Type B pancreatic cell (in vitro differentiated cells): ENCODE measurements at regions not wholly inside any gene's neighbourhood (a gene's known extent, or its start where the extent isn't known, plus 50 kb on each side); places are given as distances from the start of the nearest gene placed in this dataset.

Source experiments
- DNase-seq: peaks from one replicate; pipeline ENCODE4 v3.0.0; 2021; ENCODE audit warnings: mixed read lengths; ENCODE audit not compliant: unreplicated experiment; ENCODE audit errors: extremely low spot score
- H3K27ac Mint-ChIP-seq: 2 replicates; pipeline ENCODE4 v1.8.0; 2021; ENCODE audit warnings: mild to moderate bottlenecking, mixed read lengths
- H3K27me3 Mint-ChIP-seq: 2 replicates; pipeline ENCODE4 v1.8.0; 2021; ENCODE audit warnings: mixed read lengths
- H3K36me3 Mint-ChIP-seq: 2 replicates; pipeline ENCODE4 v1.8.0; 2021; ENCODE audit warnings: mixed read lengths
- H3K4me1 Mint-ChIP-seq: one replicate; pipeline ENCODE4 v1.8.0; 2021; ENCODE audit warnings: mixed read lengths; ENCODE audit not compliant: unreplicated experiment
- H3K4me3 Mint-ChIP-seq: 2 replicates; pipeline ENCODE4 v1.8.0; 2021; ENCODE audit warnings: mild to moderate bottlenecking, mixed read lengths
- H3K9me3 Mint-ChIP-seq: 2 replicates; pipeline ENCODE4 v1.8.0; 2021; ENCODE audit warnings: mixed read lengths
- TF ChIP-seq, protein P1 (sequence below): fragments of 200-600 bp; sonication (generic); conservative IDR thresholded peaks from 2 replicates; pipeline ENCODE4 v1.5.0; 2021; ENCODE audit warnings: antibody characterized with exemption, mild to moderate bottlenecking

- Mint-ChIP-seq H3K36me3 (no peaks in the 10 kb centered on the region), H3K27me3 (no peaks in the 10 kb centered on the region), H3K4me3 (no peak overlapping the region), H3K4me1 (no peaks in the 10 kb centered on the region), H3K27ac (no peak overlapping the region), H3K9me3 (no peaks in the 10 kb centered on the region)
- no peak for DNase-seq
- TF ChIP-seq, protein P1, sequence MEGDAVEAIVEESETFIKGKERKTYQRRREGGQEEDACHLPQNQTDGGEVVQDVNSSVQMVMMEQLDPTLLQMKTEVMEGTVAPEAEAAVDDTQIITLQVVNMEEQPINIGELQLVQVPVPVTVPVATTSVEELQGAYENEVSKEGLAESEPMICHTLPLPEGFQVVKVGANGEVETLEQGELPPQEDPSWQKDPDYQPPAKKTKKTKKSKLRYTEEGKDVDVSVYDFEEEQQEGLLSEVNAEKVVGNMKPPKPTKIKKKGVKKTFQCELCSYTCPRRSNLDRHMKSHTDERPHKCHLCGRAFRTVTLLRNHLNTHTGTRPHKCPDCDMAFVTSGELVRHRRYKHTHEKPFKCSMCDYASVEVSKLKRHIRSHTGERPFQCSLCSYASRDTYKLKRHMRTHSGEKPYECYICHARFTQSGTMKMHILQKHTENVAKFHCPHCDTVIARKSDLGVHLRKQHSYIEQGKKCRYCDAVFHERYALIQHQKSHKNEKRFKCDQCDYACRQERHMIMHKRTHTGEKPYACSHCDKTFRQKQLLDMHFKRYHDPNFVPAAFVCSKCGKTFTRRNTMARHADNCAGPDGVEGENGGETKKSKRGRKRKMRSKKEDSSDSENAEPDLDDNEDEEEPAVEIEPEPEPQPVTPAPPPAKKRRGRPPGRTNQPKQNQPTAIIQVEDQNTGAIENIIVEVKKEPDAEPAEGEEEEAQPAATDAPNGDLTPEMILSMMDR, result no peak
Measured at GRCh38 chr7:144941127-144941526, 105.3 kb upstream of the TPK1 start.

GRCh38 chr7:144937199-144937598 lies 101.3 kb upstream of the TPK1 start:
- Mint-ChIP-seq H3K4me3 (no peak overlapping the region), H3K9me3 (no peaks in the 10 kb centered on the region), H3K27ac (no peak overlapping the region), H3K27me3 (no peaks in the 10 kb centered on the region), H3K36me3 (no peaks in the 10 kb centered on the region), H3K4me1 (no peaks in the 10 kb centered on the region)
- no peak for DNase-seq
- TF ChIP-seq, protein P1, result no peak

DNA sequence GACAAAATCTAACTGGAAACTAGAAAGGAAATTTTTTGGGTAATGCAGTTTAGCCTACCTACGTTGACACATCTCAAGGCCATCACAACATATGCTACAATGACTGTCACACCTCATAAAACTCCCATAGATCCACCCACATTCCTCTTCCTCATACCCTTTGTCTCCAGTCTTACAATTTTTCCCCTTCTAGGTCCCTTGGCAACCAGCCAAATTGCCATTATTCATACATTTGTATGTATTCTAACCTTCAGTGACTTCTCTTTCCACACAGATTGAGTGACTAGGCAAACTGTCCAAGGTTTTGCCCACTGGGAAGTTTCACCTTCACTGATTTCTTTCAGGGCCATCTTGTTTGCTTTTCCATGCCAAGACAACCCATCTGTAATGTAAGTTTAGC lies 100.5 kb upstream of the TPK1 start:
- Mint-ChIP-seq H3K4me3 (no peak overlapping the region), H3K9me3 (no peaks in the 10 kb centered on the region), H3K4me1 (no peaks in the 10 kb centered on the region), H3K36me3 (no peaks in the 10 kb centered on the region), H3K27ac (peak overlapping the region; percentile 11), H3K27me3 (no peaks in the 10 kb centered on the region)
- TF ChIP-seq, protein P1, result no peak
- no peak for DNase-seq

DNA sequence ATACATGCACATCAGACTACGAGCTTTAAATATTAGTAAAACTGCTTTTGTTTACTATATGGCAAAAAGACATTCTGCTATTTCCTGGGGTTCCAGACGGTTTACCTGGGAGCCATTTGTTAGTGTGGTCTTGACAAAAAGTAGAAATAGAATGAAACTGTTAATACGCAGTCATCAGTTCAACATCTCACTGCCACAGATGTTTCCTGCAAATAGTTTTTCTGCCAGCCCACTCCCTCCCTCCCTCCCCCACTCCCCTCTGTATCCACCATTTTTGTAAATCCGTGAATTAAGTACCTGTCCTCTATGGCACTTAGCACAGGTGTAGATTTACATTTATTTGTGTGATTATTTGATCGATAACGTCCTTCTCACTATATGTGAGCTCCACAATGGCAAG lies 74.6 kb upstream of the TPK1 start:
- Mint-ChIP-seq H3K9me3 (peaks cover 4% of the 10 kb centered on the region), H3K36me3 (no peaks in the 10 kb centered on the region), H3K4me3 (no peak overlapping the region), H3K4me1 (peaks cover 4% of the 10 kb centered on the region), H3K27me3 (no peaks in the 10 kb centered on the region), H3K27ac (no peak overlapping the region)
- no peak for DNase-seq
- TF ChIP-seq, protein P1, result no peak

DNA sequence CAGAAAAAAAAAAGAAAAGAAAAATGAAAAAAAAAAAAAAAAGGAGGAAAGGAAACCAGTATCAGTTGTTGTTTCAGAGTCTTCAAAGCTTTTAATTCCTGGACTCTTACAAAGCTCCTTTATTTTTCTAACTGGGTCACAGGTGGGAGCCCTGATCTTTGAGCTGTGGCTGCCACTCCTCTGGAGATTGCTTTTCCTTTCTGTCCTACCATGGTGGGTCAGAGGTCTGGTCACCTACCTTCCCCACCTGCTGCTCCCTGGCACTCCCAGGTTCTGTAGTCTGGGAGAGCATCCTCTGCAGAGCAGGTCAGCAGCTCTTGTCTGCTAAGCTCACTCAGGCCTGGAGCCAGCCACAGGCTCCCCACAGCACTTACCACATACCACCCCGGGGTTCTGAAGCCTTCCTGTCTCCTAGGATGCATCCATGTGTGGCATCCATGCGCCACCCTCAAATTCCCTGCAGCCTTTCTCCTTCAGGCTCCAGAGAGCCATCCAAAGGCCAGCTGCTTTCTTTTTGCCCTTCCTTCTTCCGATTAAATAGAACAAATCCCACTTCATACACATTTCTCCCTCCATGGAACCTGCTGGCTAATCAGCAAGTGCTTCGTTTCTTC lies 73.2 kb upstream of the TPK1 start:
- peaks cover 4% of the 10 kb centered on the region for H3K4me1 Mint-ChIP-seq

More for the DNA sequence above, 73.2 kb upstream of the TPK1 start:
- H3K27ac Mint-ChIP-seq, result no peak overlapping the region
- no peaks in the 10 kb centered on the region for H3K27me3 Mint-ChIP-seq
- no peak overlapping the region for H3K4me3 Mint-ChIP-seq
- no peaks in the 10 kb centered on the region for H3K36me3 Mint-ChIP-seq
- no peak for DNase-seq
- TF ChIP-seq, protein P1, result no peak
- peaks cover 4% of the 10 kb centered on the region for H3K9me3 Mint-ChIP-seq
